SK-N-MC (cell line): ENCODE measurements at regions not wholly inside any gene's neighbourhood (a gene's known extent, or its start where the extent isn't known, plus 50 kb on each side); places are given as distances from the start of the nearest gene placed in this dataset.
A peak's percentile ranks its signal among the peaks of the same experiment; 100 is the strongest.

Source experiments
- DNase-seq: peaks from one replicate; pipeline ENCODE4 v3.0.0-alpha.2; 2011; ENCODE audit warnings: low read depth, low spot score
- H3K27ac ChIP-seq: fragments of 200-600 bp; sonication (generic); 2 replicates; pipeline ENCODE4 v1.5.1; 2016; ENCODE audit warnings: mixed run types
- H3K36me3 ChIP-seq: fragments of 200-600 bp; sonication (generic); 2 replicates; pipeline ENCODE4 v1.6.1; 2017; ENCODE audit warnings: antibody characterized with exemption, low read length, mixed read lengths; ENCODE audit not compliant: insufficient read depth
- H3K4me3 ChIP-seq: fragments of 200-600 bp; sonication (generic); 2 replicates; pipeline ENCODE4 v1.5.1; 2016
- H3K9ac ChIP-seq: fragments of 200-600 bp; sonication (generic); 2 replicates; pipeline ENCODE4 v1.8.0; 2017; ENCODE audit warnings: mixed run types, mixed read lengths; ENCODE audit not compliant: insufficient read length
- H3K9me3 ChIP-seq: fragments of 200-600 bp; sonication (generic); 2 replicates; pipeline ENCODE4 v1.6.1; 2017; ENCODE audit warnings: low read depth, mild to moderate bottlenecking, antibody characterized with exemption, low read length, moderate library complexity, mixed read lengths
- EZH2 ChIP-seq: fragments of 200-600 bp; sonication (generic); IDR thresholded peaks from one replicate; pipeline ENCODE4 v1.6.1; 2017; ENCODE audit warnings: antibody characterized with exemption
- FOXP2 ChIP-seq: optimal IDR thresholded peaks from 2 replicates; pipeline ENCODE3; 2011; ENCODE audit warnings: mild to moderate bottlenecking, moderate library complexity; ENCODE audit not compliant: insufficient read depth; ENCODE audit errors: extremely low read length, control extremely low read depth
- POLR2AphosphoS5 ChIP-seq: IDR thresholded peaks from 2 replicates; pipeline ENCODE4 v1.6.1; 2012; ENCODE audit warnings: mild to moderate bottlenecking, low read depth, low read length, borderline replicate concordance

DNA sequence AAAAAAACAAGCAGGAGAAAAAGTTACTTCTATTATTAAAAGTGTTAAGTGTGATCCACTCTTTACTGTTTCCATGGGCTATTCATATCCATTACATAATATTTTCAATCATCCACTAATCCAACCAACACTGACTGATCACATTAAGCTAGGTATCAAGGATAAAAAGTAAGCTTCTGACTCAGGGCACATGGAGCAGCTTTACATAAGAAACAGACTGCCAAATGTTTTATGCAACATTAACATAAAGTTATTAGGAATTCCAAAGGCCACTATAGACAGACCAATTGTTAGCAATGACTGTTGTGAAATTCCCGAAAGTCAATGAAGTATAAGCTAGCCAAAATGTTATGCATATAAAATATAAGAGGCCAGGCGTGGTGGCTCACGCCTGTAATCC, 277.6 kb downstream of the ZEB2 start:
- TF ChIP-seq FOXP2 (no peak), POLR2AphosphoS5 (no peak), EZH2 (no peak)
- Histone ChIP-seq H3K9ac (no peak overlapping the region), H3K27ac (peak overlapping the region; percentile 60), H3K9me3 (no peaks in the 10 kb centered on the region), H3K4me3 (no peak overlapping the region), H3K36me3 (no peaks in the 10 kb centered on the region)
- no peak for DNase-seq

DNA sequence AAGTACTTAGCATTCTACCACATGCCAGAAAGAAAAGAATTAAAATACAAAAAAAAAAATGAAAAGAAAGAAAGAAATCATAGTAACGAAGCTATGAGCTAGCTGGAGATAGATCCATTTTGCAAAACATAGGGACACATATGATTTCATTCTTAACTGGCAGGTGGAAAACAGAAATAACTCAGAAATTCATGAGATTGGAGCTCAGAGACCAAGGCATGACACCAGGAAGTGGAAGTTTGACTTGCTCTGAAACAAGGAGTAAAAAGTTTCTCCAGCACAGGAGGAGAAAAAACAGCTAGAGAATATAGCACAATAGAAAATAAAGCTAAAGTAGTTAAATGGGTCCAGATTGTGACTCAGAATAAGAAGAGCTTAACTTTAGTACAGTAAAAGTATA, 278.1 kb downstream of the ZEB2 start:
- DNase-seq: no peak
- H3K36me3 ChIP-seq: no peaks in the 10 kb centered on the region
- peak overlapping the region; percentile 60; the same call in 1 of the 2 replicates for H3K27ac ChIP-seq
- TF ChIP-seq EZH2 (no peak), POLR2AphosphoS5 (no peak), FOXP2 (no peak)
- no peak overlapping the region for H3K4me3 ChIP-seq
- no peaks in the 10 kb centered on the region for H3K9me3 ChIP-seq
- H3K9ac ChIP-seq: peak overlapping the region; percentile 31

DNA sequence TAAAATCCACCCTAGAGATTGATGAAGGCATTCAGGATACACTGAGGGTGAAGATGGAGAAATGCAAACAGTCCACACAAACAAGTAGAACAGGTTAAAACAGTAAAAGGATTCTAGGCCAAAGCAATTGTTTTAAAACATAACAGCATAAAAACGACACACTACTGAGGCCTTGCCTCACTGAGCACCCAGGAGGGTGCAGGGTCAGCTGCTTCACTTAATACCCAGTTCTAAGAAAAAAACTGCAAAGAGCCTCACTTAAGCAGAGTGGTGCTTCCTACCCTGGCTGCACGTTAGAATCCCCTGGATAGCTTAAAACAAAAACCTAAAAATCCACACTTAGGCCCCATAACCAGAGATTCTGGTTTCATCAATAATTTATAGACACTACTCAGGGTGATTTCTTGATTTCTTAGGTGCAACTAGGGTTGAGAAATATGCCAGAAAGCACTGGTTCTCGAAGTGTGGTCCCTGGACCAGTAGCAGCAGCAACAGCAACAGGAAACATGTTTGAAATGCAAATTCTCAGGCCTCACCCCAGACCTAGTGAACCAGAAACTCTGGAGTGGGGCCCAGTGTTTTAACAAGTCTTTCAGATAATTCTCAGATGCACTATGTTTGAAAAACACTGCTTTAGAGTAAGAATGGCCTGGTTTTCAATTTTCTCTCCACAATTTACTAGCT, 279.1 kb downstream of the ZEB2 start:
- 0 out of 2 replicates have a peak overlapping the region, but pooled peaks have one; percentile 60 for H3K27ac ChIP-seq
- no peak for DNase-seq
- no peaks in the 10 kb centered on the region for H3K36me3 ChIP-seq
- H3K9me3 ChIP-seq: no peaks in the 10 kb centered on the region
- 0 out of 2 replicates have a peak overlapping the region, but pooled peaks have one; percentile 4 for H3K4me3 ChIP-seq
- no peak for TF ChIP-seq EZH2
- TF ChIP-seq POLR2AphosphoS5: no peak
- no peak for TF ChIP-seq FOXP2
- peak overlapping the region; percentile 45 for H3K9ac ChIP-seq

DNA sequence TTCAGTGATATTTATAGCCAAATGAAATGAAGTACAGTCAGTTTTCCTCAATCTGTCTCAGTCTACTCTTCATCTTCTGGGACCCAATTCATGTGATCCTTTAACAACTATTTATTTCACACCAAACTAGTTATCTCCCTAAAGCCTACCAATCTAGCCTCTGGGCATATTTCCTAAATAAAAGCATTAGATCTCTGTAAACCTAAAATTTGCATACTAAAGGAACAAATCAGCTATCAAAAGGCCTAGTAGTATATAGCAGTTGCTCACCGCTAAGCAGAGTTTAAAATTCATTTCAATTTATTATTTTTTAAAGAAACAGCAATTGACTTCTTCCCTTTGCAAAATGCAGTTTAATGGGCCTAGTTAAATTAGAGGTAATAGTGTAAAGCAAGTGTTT, 280.2 kb downstream of the ZEB2 start:
- no peak for TF ChIP-seq FOXP2
- no peak for TF ChIP-seq POLR2AphosphoS5
- Histone ChIP-seq H3K9ac (no peak overlapping the region), H3K36me3 (no peaks in the 10 kb centered on the region), H3K27ac (no peak overlapping the region), H3K9me3 (no peaks in the 10 kb centered on the region), H3K4me3 (no peak overlapping the region)
- DNase-seq: no peak

DNA sequence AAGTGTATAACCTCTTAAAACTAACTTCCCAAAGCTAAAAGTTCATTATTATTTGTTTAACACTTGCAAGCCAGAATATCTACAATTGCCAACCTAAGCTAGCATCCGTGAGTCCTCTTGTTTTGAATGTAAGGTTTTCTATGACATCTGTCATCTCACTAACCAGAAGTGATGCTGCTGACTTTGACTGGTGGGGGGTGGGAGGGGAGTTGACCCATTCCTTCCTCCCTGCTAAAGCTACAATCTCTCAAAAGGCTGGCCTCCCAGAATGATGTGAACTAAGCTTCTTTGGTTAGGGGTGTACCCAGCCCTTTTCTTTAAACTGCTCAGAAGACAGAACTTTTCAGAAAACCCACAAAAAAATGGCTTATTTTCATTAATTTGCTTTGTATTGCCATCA, 280.6 kb downstream of the ZEB2 start:
- TF ChIP-seq FOXP2 (no peak), EZH2 (no peak), POLR2AphosphoS5 (no peak)
- no peak overlapping the region for H3K9ac ChIP-seq
- H3K9me3 ChIP-seq: no peaks in the 10 kb centered on the region
- no peak overlapping the region for H3K4me3 ChIP-seq
- H3K36me3 ChIP-seq: no peaks in the 10 kb centered on the region
- H3K27ac ChIP-seq: no peak overlapping the region
- no peak for DNase-seq

DNA sequence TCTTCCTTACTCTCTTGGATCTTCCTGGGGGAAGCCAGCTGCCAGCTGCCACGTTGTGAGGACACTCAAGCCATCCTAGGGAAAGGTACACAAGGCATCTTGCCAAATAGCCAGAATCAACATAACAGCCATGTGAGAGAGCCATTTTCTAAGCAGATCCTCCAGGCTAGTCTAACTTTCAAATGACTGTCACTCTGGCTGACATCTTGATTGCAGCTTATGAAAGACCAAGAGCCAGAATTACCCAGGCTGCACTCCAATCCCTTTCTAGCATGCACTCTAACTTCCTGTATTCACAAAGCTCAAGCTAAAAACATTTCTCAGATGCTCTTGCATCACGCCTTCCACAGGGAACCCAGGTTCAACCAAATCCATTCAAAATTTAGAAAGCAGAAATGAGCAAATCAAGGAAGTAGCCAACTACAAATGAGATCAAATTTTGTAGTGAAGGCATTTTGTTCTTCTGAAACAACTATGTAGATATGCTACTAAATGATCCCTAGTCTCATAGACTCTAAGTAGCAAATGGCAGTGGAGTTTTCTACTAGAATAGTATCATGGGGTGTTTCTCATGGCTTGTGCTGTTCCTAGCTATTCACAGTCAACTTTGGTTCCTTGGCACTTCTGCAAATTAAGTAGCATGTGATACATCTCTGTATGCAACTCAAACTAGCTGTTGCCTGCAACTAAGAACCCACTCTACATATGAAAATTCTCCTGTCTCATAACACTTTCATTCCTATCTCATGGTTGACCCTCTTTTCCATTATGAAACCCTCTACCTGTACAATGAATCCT, 281.9 kb downstream of the ZEB2 start:
- no peaks in the 10 kb centered on the region for H3K36me3 ChIP-seq
- TF ChIP-seq POLR2AphosphoS5 (no peak), EZH2 (no peak), FOXP2 (no peak)
- no peak overlapping the region for H3K4me3 ChIP-seq
- DNase-seq: no peak
- no peak overlapping the region for H3K9ac ChIP-seq
- no peaks in the 10 kb centered on the region for H3K9me3 ChIP-seq
- no peak overlapping the region for H3K27ac ChIP-seq

DNA sequence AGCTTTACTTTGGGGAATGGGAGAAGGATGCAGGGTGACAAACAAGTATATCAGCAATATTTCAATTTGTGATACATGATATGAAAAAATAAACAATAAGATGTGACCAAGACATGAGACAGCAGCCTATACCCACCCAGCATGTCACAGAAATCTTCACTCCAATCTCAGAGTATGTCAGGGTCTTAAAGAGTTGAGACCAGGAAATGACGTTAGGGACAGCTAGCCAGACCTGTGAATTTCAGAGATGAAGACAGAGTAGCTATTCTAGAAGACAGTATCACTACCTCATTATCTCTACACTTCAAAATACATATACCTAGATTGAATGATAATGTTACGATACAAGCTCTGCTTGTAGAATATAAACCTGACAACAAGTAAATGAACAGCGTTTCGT, 282.8 kb downstream of the ZEB2 start:
- no peak for DNase-seq
- Histone ChIP-seq H3K4me3 (no peak overlapping the region), H3K36me3 (no peaks in the 10 kb centered on the region), H3K27ac (no peak overlapping the region), H3K9ac (no peak overlapping the region), H3K9me3 (no peaks in the 10 kb centered on the region)
- TF ChIP-seq POLR2AphosphoS5 (no peak), FOXP2 (no peak), EZH2 (no peak)

DNA sequence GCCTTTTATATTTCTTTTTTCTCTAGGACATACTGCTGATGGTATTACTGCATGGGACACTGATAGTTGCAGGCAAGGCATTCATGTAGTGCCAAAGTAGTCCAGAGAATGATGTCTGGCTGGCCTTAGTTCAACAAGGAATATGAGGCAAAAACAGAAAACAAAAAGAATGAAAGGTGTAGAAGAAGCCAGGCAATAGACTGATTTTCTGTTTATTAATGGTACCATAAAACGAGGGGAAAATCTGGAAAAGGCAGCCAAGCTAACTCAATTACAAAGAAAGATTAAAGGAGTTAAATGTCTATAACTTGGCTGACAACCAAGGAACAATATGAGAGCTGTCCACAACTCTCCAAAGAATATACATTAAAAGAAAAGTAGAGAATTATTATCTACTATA, 284.9 kb downstream of the ZEB2 start:
- no peak overlapping the region for H3K27ac ChIP-seq
- H3K36me3 ChIP-seq: no peaks in the 10 kb centered on the region
- no peaks in the 10 kb centered on the region for H3K9me3 ChIP-seq
- DNase-seq: no peak
- H3K4me3 ChIP-seq: no peak overlapping the region
- TF ChIP-seq EZH2: no peak
- TF ChIP-seq FOXP2: no peak
- TF ChIP-seq POLR2AphosphoS5: no peak
- H3K9ac ChIP-seq: no peak overlapping the region

DNA sequence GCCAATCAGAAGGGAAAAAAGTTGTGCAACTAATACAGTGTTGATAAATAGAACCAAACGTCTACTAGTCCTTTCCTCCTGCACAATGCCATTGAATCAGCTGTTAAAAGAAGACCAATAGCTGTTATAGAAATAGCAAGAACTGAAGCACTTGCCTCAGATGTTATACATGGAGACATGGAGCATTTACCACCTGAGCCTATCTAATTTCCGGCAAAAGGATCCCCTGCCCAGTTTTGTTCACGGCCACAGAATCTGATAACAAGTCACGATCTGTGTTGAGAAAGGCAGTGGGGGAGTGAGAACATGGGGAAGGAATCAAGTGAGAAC, 285.4 kb downstream of the ZEB2 start:
- Histone ChIP-seq H3K27ac (no peak overlapping the region), H3K36me3 (no peaks in the 10 kb centered on the region), H3K9ac (no peak overlapping the region), H3K9me3 (no peaks in the 10 kb centered on the region), H3K4me3 (no peak overlapping the region)
- DNase-seq: no peak
- TF ChIP-seq EZH2: no peak
- TF ChIP-seq POLR2AphosphoS5: no peak
- no peak for TF ChIP-seq FOXP2
